H1 (cell line): ENCODE measurements at regions not wholly inside any gene's neighbourhood (a gene's known extent, or its start where the extent isn't known, plus 50 kb on each side); places are given as distances from the start of the nearest gene placed in this dataset.

Experiments
- CTCF ChIA-PET: fragments of 300-600 bp; sonication (Branson Sonifier 250); formaldehyde crosslinking; loops from one replicate; lab custom pipeline; 2021; ENCODE audit not compliant: partially characterized antibody; lab: Charles Lee
- POLR2A ChIA-PET: fragments of 300-600 bp; sonication (Branson Sonifier 250); formaldehyde crosslinking; loops from one replicate; lab custom pipeline; 2021; ENCODE audit warnings: inconsistent platforms; ENCODE audit not compliant: partially characterized antibody; lab: Charles Lee
- DNase-seq, 2 experiments: peaks; one replicate each; pipeline versions ENCODE4 v3.0.0 to v3.0.0-alpha.2; 2010 to 2022; ENCODE audit warnings: low spot score in 2 of 2, low read depth in 1 of 2, mixed read lengths in 1 of 2
- FAIRE-seq: peaks from 2 replicates; lab custom pipeline; 2011; peaks lifted over from hg19 to GRCh38; lab: Jason Lieb, UNC
- H2AFZ ChIP-seq: 2 replicates; pipeline ENCODE4 v1.8.1; 2012; ENCODE audit warnings: low read length, inconsistent platforms
- H2AK5ac ChIP-seq: 2 replicates; pipeline ENCODE4 v1.6.1; 2013; ENCODE audit warnings: low read depth, low read length
- H2BK120ac ChIP-seq: replicated peaks from 2 replicates; pipeline ENCODE3; 2013; ENCODE audit warnings: low read depth, low read length, inconsistent platforms
- H2BK12ac ChIP-seq: 2 replicates; pipeline ENCODE4 v1.6.1; 2013; ENCODE audit warnings: low read depth, low read length
- H2BK15ac ChIP-seq: 2 replicates; pipeline ENCODE4 v1.6.1; 2013; ENCODE audit warnings: low read length
- H2BK20ac ChIP-seq: 2 replicates; pipeline ENCODE4 v1.6.1; 2013; ENCODE audit warnings: low read length
- H2BK5ac ChIP-seq: 2 replicates; pipeline ENCODE4 v1.6.1; 2013; ENCODE audit warnings: low read depth, low read length
- H3K14ac ChIP-seq: 2 replicates; pipeline ENCODE4 v1.6.1; 2013; ENCODE audit warnings: inconsistent platforms; ENCODE audit not compliant: insufficient read length
- H3K18ac ChIP-seq: 2 replicates; pipeline ENCODE4 v1.6.1; 2013; ENCODE audit warnings: low read length; ENCODE audit errors: extremely low read depth
- H3K23ac ChIP-seq: 2 replicates; pipeline ENCODE4 v1.6.1; 2013; ENCODE audit warnings: inconsistent platforms; ENCODE audit not compliant: insufficient read length
- H3K23me2 ChIP-seq: 2 replicates; pipeline ENCODE4 v1.6.1; 2013; ENCODE audit warnings: low read depth, low read length
- H3K27ac ChIP-seq: 2 replicates; pipeline ENCODE4 v1.6.1; 2011; ENCODE audit warnings: low read depth, low read length, inconsistent platforms
- H3K27me3 ChIP-seq, 4 experiments: replicated peaks in 1 of 4; 1 replicate in 1 of 4; 2 replicates in 3 of 4; pipeline versions ENCODE4 v1.6.1 to v1.8.1; 2011 to 2013; ENCODE audit warnings: low read length in 3 of 4, mild to moderate bottlenecking in 3 of 4, inconsistent platforms in 2 of 4, mixed read lengths in 2 of 4, moderate library complexity in 1 of 4; ENCODE audit not compliant: control insufficient read depth in 3 of 4, insufficient read depth in 3 of 4; ENCODE audit errors: extremely low read depth in 1 of 4
- H3K36me3 ChIP-seq, 4 experiments: 2 replicates each; pipeline versions ENCODE4 v1.6.1 to v1.8.1; 2011 to 2013; ENCODE audit warnings: mild to moderate bottlenecking in 4 of 4, low read length in 3 of 4, moderate library complexity in 2 of 4, control low read depth in 1 of 4, inconsistent platforms in 1 of 4; ENCODE audit not compliant: insufficient read depth in 4 of 4, control insufficient read depth in 2 of 4
- H3K4ac ChIP-seq: replicated peaks from 2 replicates; pipeline ENCODE3; 2013; ENCODE audit warnings: low read length, low read depth, mixed read lengths, inconsistent platforms; ENCODE audit not compliant: insufficient read length
- H3K4me1 ChIP-seq, 4 experiments: replicated peaks in 1 of 4; 1 replicate in 1 of 4; 2 replicates in 3 of 4; pipeline versions ENCODE4 v1.6.1 to v1.8.1; 2011 to 2013; ENCODE audit warnings: low read length in 3 of 4, inconsistent platforms in 2 of 4, mixed read lengths in 1 of 4; ENCODE audit not compliant: insufficient read depth in 4 of 4, control insufficient read depth in 3 of 4
- H3K4me2 ChIP-seq, 2 experiments: 2 replicates each; pipeline versions ENCODE4 v1.6.1 to v1.8.1; 2011 to 2013; ENCODE audit warnings: low read depth in 2 of 2, low read length in 2 of 2, control low read depth in 1 of 2, inconsistent platforms in 1 of 2, mild to moderate bottlenecking in 1 of 2; ENCODE audit not compliant: insufficient read depth in 1 of 2
- H3K4me3 ChIP-seq, 4 experiments: fragments of 200-600, 300-600 bp in 1 of 4; sonication (generic), shearing (Covaris generic), sonication (Bioruptor Twin) in 1 of 4; 2 replicates each; pipeline versions ENCODE4 v1.5.1 to v1.8.1; 2011 to 2016; ENCODE audit warnings: low read length in 4 of 4, low read depth in 3 of 4, control low read depth in 2 of 4, inconsistent platforms in 2 of 4, mild to moderate bottlenecking in 2 of 4, mixed read lengths in 1 of 4, moderate library complexity in 1 of 4; ENCODE audit not compliant: insufficient read depth in 2 of 4; ENCODE audit errors: extremely low read depth in 1 of 4
- H3K56ac ChIP-seq: replicated peaks from 2 replicates; pipeline ENCODE3; 2013; ENCODE audit warnings: low read depth, mild to moderate bottlenecking, mixed read lengths, low read length, inconsistent platforms; ENCODE audit not compliant: insufficient read length
- H3K79me1 ChIP-seq: 2 replicates; pipeline ENCODE4 v1.6.1; 2013; ENCODE audit warnings: low read depth, low read length, control low read depth
- H3K79me2 ChIP-seq, 2 experiments: 2 replicates each; pipeline versions ENCODE4 v1.6.1 to v1.8.1; 2012 to 2013; ENCODE audit warnings: low read length in 2 of 2, mild to moderate bottlenecking in 2 of 2, inconsistent platforms in 1 of 2; ENCODE audit not compliant: insufficient read depth in 2 of 2, control insufficient read depth in 1 of 2
- H3K9ac ChIP-seq, 4 experiments: replicated peaks in 1 of 4; 1 replicate in 1 of 4; 2 replicates in 3 of 4; pipeline versions ENCODE4 v1.6.1 to v1.8.1; 2011 to 2013; ENCODE audit warnings: low read depth in 3 of 4, low read length in 3 of 4, control low read depth in 2 of 4, mild to moderate bottlenecking in 2 of 4, moderate library complexity in 2 of 4, inconsistent platforms in 1 of 4; ENCODE audit errors: extremely low read depth in 1 of 4
- H3K9me3 ChIP-seq, 2 experiments: 2 replicates each; pipeline versions ENCODE4 v1.6.1 to v1.8.1; 2012 to 2013; ENCODE audit warnings: mild to moderate bottlenecking in 2 of 2, moderate library complexity in 2 of 2, control low read depth in 1 of 2, inconsistent platforms in 1 of 2, low read depth in 1 of 2, low read length in 1 of 2, mixed read lengths in 1 of 2; ENCODE audit not compliant: insufficient read depth in 2 of 2
- H4K20me1 ChIP-seq, 2 experiments: replicated peaks in 1 of 2; 2 replicates each; pipeline versions ENCODE3 to v1.8.1; 2011 to 2013; ENCODE audit warnings: inconsistent platforms in 2 of 2, low read length in 2 of 2, mild to moderate bottlenecking in 1 of 2; ENCODE audit not compliant: insufficient read depth in 2 of 2, control insufficient read depth in 1 of 2
- H4K5ac ChIP-seq: 2 replicates; pipeline ENCODE4 v1.6.1; 2013; ENCODE audit warnings: low read length, low read depth, mixed read lengths, inconsistent platforms; ENCODE audit not compliant: insufficient read length
- H4K8ac ChIP-seq: 2 replicates; pipeline ENCODE4 v1.8.0; 2013; ENCODE audit warnings: mild to moderate bottlenecking, moderate library complexity, low read length, inconsistent platforms; ENCODE audit not compliant: insufficient read depth; ENCODE audit errors: extremely low read depth
- H4K91ac ChIP-seq: replicated peaks from 2 replicates; pipeline ENCODE3; 2013; ENCODE audit warnings: low read length, mixed read lengths, inconsistent platforms; ENCODE audit not compliant: insufficient read length
- CHD2 ChIP-seq: IDR thresholded peaks from 2 replicates; pipeline ENCODE4 v1.6.1; 2012; ENCODE audit warnings: low read length, improper control_type of control experiment
- KDM1A ChIP-seq: fragments of 200-600, 300-600 bp; sonication (generic); IDR thresholded peaks from 2 replicates; pipeline ENCODE4 v1.7.1; 2016; ENCODE audit warnings: mild to moderate bottlenecking, low read length, borderline replicate concordance
- NRF1 ChIP-seq: IDR thresholded peaks from 2 replicates; pipeline ENCODE4 v1.6.1; 2011; ENCODE audit warnings: mild to moderate bottlenecking, low read depth, low read length, improper control_type of control experiment
- SRF ChIP-seq: IDR thresholded peaks from 2 replicates; pipeline ENCODE4 v1.6.1; 2011; ENCODE audit warnings: mild to moderate bottlenecking, low read depth, low read length, moderate library complexity
- WGBS, 2 experiments: shearing (Covaris generic) in 1 of 2; methylation state at CpG; one replicate each; pipeline versions ENCODE4 v1.1.6 to v1.1.7; 2013 to 2015; ENCODE audit warnings: low lambda C conversion rate in 2 of 2, mixed read lengths in 2 of 2, inconsistent platforms in 1 of 2, low coverage in 1 of 2, missing lambda C conversion rate in 1 of 2; ENCODE audit not compliant: insufficient replicate concordance in 2 of 2, insufficient coverage in 1 of 2, insufficient read length in 1 of 2; ENCODE audit errors: extremely low coverage in 1 of 2, missing lambda C conversion rate in 1 of 2; 5-methylcytosine and 5-hydroxymethylcytosine counted together

DNA sequence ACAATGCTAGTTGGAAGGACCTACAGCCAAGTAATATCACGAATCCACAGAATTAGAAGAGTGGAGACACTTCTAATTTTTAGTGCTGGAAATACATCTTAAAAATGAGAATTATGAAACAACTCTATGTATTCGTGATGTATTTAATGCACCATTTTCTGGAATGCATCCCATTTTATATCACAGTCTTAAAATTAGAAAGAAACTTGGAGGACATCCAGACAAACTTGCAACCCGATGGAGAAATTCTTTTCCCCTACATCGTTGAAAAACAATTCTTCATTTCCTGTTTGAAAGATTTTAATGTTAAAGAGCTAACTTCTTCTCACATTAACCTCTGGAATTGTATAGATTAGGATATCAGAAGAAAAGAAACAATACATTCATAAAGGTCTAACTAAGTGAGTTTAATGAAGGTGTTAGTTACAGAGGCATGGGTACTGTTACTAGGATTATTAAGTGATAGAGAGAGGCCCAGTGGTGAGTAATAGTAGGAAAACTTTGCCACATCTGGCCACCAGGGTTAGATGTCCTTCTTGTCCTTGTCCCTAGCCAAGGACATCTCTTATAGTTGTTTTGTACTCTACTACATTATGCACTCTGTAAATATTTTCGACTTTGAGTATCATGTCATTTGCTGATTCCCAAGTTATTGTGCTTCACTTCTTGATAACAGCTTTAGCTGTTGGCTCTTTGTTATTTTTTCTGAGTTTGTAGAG, 502.4 kb upstream of the PTCHD4 start:
- Histone ChIP-seq H2BK5ac (no peak overlapping the region), H3K23ac (no peak overlapping the region), H3K4me2 (no peak overlapping the region), H3K56ac (no peak overlapping the region), H3K4me1 (no peaks in the 10 kb centered on the region), H4K5ac (no peak overlapping the region), H2BK15ac (no peak overlapping the region), H3K27me3 (peaks cover 0 to 1% (median 0%) of the 10 kb centered on the region in 4 experiments; a peak in 1 of 7 replicates), H4K8ac (no peak overlapping the region), H3K9ac (no peak overlapping the region), H3K4ac (no peak overlapping the region), H4K91ac (no peak overlapping the region), H2BK120ac (no peak overlapping the region), H3K27ac (no peak overlapping the region), H3K79me2 (no peaks in the 10 kb centered on the region), H2AK5ac (no peak overlapping the region), H3K14ac (no peak overlapping the region), H3K18ac (no peak overlapping the region), H4K20me1 (no peaks in the 10 kb centered on the region), H2BK20ac (no peak overlapping the region), H3K36me3 (no peaks in the 10 kb centered on the region), H3K79me1 (no peaks in the 10 kb centered on the region)
- POLR2A ChIA-PET, result no interaction called here
- 87% methylated on average over 5 of the region's 5 CpGs; no CpG with 5 or more reads in 1 of the 2 experiments for WGBS, 2 experiments
- FAIRE-seq (no peak), DNase-seq (no peak)
- TF ChIP-seq CHD2 (no peak), KDM1A (no peak), NRF1 (no peak), SRF (no peak)
- TF ChIP-seq, all 59 proteins: peak for 0
- Histone ChIP-seq H3K23me2 (no peaks in the 10 kb centered on the region), H2AFZ (no peak overlapping the region), H2BK12ac (no peak overlapping the region), H3K4me3 (no peak overlapping the region), H3K9me3 (no peaks in the 10 kb centered on the region)
- CTCF ChIA-PET, result interaction anchor here (0.6 kb wide), 1 partner anchor 420 kb away, joined by 3 read pairs; no protein-coding TSS in a partner anchor
